C4-2B (cell line): ENCODE measurements at regions not wholly inside any gene's neighbourhood (a gene's known extent, or its start where the extent isn't known, plus 50 kb on each side); places are given as distances from the start of the nearest gene placed in this dataset.
"Not testable (repeated sequence)": the region's sequence is repeated elsewhere in the genome, so short reads cannot be mapped to it uniquely, and the experiment has no call there.

Source experiments
- H3K27ac ChIP-seq: fragments of 450-650 bp; 2 replicates; pipeline ENCODE4 v1.5.1; 2017
- CTCF ChIP-seq: fragments of 450-650 bp; conservative IDR thresholded peaks from 2 replicates; pipeline ENCODE4 v1.5.1; 2017; ENCODE audit warnings: mild to moderate bottlenecking
- ZFX ChIP-seq: fragments of 450-650 bp; IDR thresholded peaks from 2 replicates; pipeline ENCODE4 v1.6.1; 2017

- no peak for TF ChIP-seq ZFX
- TF ChIP-seq CTCF, result no peak
- no peak overlapping the region for H3K27ac ChIP-seq
These were observed 260.5 kb downstream of the NXPE2 start for GRCh38 chr11:114938799-114939198.

GRCh38 chr11:114942207-114942606 lies 263.9 kb downstream of the NXPE2 start:
- H3K27ac ChIP-seq, result no peak overlapping the region
- TF ChIP-seq ZFX (no peak), CTCF (0 out of 2 replicates have a peak, but pooled peaks have one; percentile 4)

GRCh38 chr11:114949614-114950351 lies 271.5 kb downstream of the NXPE2 start:
- TF ChIP-seq CTCF (no peak), ZFX (no peak)
- H3K27ac ChIP-seq, result no peak overlapping the region

DNA sequence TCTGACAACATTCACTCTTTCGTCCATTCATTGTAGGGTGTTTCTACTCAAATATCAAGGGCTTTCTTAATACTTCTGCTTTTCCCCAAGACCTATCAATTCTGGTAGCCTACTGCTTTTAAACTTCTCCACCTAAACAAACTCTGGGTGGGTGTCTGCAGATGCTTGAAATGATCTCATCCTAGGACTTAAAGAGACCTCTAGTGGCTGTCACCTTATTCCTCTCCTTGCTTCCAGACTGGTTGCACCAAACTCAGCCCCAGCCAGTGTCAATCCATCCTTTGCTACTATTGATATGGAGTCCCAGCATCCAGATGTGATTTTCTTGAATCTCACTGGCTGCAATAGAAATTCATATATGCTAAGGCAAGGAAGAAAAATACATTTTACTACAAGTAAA lies 274.7 kb downstream of the NXPE2 start:
- H3K27ac ChIP-seq, result no peak overlapping the region
- TF ChIP-seq ZFX (no peak), CTCF (peak; percentile 34)

GRCh38 chr11:114955923-114956322 lies 277.6 kb downstream of the NXPE2 start:
- TF ChIP-seq ZFX (no peak), CTCF (no peak)
- H3K27ac ChIP-seq, result no peak overlapping the region

GRCh38 chr11:114956566-114956965 lies 278.2 kb downstream of the NXPE2 start:
- TF ChIP-seq ZFX, result no peak
- no peak for TF ChIP-seq CTCF
- no peak overlapping the region for H3K27ac ChIP-seq

DNA sequence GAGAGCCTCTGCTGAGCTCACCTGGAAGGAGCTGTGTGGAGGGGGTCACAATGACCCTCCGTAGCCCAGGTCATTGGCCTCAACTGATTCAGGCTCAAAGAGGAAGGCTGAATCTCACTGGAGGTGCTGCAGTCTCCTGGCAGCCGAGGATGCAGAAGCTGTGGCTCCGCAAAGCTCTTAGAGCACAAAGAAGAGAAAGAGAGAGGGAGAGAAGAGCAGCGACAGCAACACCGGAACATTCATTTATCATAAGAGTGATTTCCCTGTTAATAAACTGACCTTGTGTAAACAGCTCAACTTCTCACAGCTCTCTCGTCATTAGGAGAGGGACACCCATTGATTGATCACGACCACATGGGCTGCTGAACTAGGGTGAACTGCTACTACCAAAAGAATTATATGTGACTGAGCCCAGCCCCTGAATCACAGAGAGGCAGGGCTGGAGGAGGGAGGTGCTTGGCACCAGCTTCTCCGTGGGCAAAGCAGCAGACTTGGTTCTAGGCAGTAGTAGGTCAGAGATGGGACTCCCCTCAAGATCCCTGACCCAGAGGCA lies 281.7 kb downstream of the NXPE2 start:
- H3K27ac ChIP-seq, result no peak overlapping the region
- TF ChIP-seq ZFX (no peak), CTCF (no peak)

DNA sequence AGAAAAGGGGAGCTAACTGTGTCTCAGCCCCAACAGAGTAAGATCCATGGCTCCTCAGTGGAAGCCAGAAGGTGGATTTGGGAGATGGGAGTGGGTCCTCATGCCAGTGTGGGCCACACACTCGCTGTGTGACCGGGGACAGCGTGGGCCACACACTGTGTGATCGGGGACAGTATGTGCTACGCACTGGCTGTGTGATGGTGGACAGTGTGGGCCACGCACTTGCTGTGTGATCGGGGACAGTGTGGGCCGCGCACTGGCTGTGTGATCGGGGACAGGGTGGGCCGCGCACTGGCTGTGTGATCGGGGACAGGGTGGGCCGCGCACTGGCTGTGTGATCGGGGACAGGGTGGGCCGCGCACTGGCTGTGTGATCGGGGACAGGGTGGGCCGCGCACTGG lies 282.5 kb downstream of the NXPE2 start:
- H3K27ac ChIP-seq, result not testable (repeated sequence)
